BJ (cell line): ENCODE measurements at regions not wholly inside any gene's neighbourhood (a gene's known extent, or its start where the extent isn't known, plus 50 kb on each side); places are given as distances from the start of the nearest gene placed in this dataset.
"Not testable (repeated sequence)": the region's sequence is repeated elsewhere in the genome, so short reads cannot be mapped to it uniquely, and the experiment has no call there.

Source experiments
- CTCF ChIA-PET: fragments of 350-600 bp; formaldehyde crosslinking; extraction: SDS; loops from one replicate; lab custom pipeline; 2021; ENCODE audit warnings: antibody characterized with exemption, inconsistent platforms; lab: Yijun Ruan, JAX
- POLR2A ChIA-PET: fragments of 300-600 bp; sonication (Branson Sonifier 250); formaldehyde crosslinking; extraction: SDS; loops from one replicate; lab custom pipeline; 2021; ENCODE audit warnings: antibody characterized with exemption; lab: Charles Lee
- DNase-seq: peaks from one replicate; pipeline ENCODE4 v3.0.0-alpha.2; 2011; ENCODE audit warnings: low read depth
- H3K27me3 ChIP-seq: 2 replicates; pipeline ENCODE4 v1.6.0; 2011; ENCODE audit warnings: low read length; ENCODE audit not compliant: control insufficient read depth, insufficient read depth
- H3K36me3 ChIP-seq: 2 replicates; pipeline ENCODE4 v1.5.1; 2011; ENCODE audit warnings: low read length; ENCODE audit not compliant: control insufficient read depth, insufficient read depth
- H3K4me3 ChIP-seq: 2 replicates; pipeline ENCODE4 v1.5.1; 2011; ENCODE audit warnings: low read depth, mild to moderate bottlenecking, control low read depth, low read length
- TF ChIP-seq, protein P1 (sequence below): IDR thresholded peaks from 2 replicates; pipeline ENCODE4 v1.5.1; 2011; ENCODE audit warnings: low read depth, mild to moderate bottlenecking, control low read depth, inconsistent platforms, low read length, moderate library complexity; ENCODE audit not compliant: insufficient read depth

- no peaks in the 10 kb centered on the region for H3K27me3 ChIP-seq
- ChIA-PET CTCF (no interaction called here), POLR2A (no interaction called here)
- TF ChIP-seq, protein P1, sequence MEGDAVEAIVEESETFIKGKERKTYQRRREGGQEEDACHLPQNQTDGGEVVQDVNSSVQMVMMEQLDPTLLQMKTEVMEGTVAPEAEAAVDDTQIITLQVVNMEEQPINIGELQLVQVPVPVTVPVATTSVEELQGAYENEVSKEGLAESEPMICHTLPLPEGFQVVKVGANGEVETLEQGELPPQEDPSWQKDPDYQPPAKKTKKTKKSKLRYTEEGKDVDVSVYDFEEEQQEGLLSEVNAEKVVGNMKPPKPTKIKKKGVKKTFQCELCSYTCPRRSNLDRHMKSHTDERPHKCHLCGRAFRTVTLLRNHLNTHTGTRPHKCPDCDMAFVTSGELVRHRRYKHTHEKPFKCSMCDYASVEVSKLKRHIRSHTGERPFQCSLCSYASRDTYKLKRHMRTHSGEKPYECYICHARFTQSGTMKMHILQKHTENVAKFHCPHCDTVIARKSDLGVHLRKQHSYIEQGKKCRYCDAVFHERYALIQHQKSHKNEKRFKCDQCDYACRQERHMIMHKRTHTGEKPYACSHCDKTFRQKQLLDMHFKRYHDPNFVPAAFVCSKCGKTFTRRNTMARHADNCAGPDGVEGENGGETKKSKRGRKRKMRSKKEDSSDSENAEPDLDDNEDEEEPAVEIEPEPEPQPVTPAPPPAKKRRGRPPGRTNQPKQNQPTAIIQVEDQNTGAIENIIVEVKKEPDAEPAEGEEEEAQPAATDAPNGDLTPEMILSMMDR: no peak
- H3K36me3 ChIP-seq: no peaks in the 10 kb centered on the region
- no peak for DNase-seq
- H3K4me3 ChIP-seq: no peak overlapping the region
Measured at GRCh38 chr17:53472586-53472985, 350.1 kb upstream of the KIF2B start.

GRCh38 chr17:53471514-53471913, 351.2 kb upstream of the KIF2B start:
- ChIA-PET CTCF (no interaction called here), POLR2A (no interaction called here)
- DNase-seq: no peak
- Histone ChIP-seq H3K36me3 (no peaks in the 10 kb centered on the region), H3K4me3 (no peak overlapping the region), H3K27me3 (no peaks in the 10 kb centered on the region)
- TF ChIP-seq, protein P1: no peak

DNA sequence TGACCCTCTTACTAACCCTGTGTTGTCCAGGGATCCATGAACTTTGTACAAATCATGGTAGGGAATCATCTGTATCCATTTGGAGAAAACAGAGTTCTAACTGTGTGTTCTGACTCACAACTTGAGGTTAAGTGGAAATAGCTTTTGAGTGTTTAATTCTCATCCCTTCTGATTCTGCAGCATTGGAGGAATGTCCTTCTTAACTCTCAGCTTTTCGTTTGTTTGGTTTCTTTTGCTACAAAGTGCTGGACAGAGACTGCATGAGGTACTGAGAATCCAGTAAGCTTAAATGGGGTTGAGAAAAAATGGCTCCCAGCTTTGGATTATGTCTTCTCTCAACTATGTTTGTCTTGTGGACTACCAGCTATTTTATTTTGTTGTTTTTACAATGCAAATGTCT, 352.1 kb upstream of the KIF2B start:
- POLR2A ChIA-PET: no interaction called here

GRCh38 chr17:53466733-53467132, 356.0 kb upstream of the KIF2B start:
- no peaks in the 10 kb centered on the region for H3K36me3 ChIP-seq
- DNase-seq: no peak
- TF ChIP-seq, protein P1: no peak
- ChIA-PET POLR2A (no interaction called here), CTCF (no interaction called here)
- H3K27me3 ChIP-seq: no peaks in the 10 kb centered on the region
- H3K4me3 ChIP-seq: no peak overlapping the region

More for the DNA sequence above, 352.1 kb upstream of the KIF2B start:
- no peak overlapping the region for H3K4me3 ChIP-seq
- CTCF ChIA-PET: no interaction called here
- DNase-seq: no peak
- TF ChIP-seq, protein P1: no peak
- H3K27me3 ChIP-seq: no peaks in the 10 kb centered on the region
- H3K36me3 ChIP-seq: no peaks in the 10 kb centered on the region

DNA sequence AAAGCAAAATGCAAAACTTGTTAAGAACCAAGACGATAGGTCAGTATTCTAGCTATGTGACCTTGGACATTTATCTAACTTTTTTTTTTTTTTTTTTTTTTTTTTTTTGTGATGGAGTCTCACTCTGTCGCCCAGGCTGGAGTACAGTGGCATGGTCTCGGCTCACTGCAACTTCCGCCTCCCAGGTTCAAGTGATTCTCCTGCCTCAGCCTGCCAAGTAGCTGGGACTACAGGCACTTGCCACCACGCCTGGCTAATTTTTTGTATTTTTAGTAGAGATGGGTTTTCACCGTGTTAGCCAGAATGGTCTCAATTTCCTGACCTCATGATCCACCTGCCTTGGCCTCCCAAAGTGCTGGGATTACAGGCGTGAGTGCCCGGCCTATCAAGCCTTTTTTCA, 358.3 kb upstream of the KIF2B start:
- DNase-seq, H3K4me3 ChIP-seq, POLR2A ChIA-PET, H3K36me3 ChIP-seq, H3K27me3 ChIP-seq, CTCF ChIA-PET: not testable (repeated sequence)

DNA sequence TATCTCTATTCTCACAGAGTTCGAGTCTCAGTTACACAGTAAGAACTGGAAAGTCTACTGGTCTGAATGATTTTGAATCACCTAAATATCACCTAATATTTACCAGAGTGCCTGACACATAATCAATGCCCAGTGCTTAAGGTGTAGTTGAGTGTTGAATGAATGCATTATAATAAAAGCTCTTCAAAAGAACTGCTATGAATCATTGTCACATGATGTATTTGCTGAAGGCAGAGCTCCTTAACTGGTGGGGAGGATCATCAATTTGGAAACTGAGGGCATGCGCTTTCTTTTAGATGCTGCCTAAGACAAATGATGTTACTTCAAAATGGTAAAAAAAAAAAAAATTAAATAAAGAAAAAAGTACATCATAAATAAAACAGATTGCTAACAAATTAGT, 359.4 kb upstream of the KIF2B start:
- Histone ChIP-seq H3K36me3 (no peaks in the 10 kb centered on the region), H3K4me3 (no peak overlapping the region), H3K27me3 (no peaks in the 10 kb centered on the region)
- ChIA-PET CTCF (no interaction called here), POLR2A (no interaction called here)
- TF ChIP-seq, protein P1: no peak
- no peak for DNase-seq
